ENCODE measurements at regions not wholly inside any gene's neighbourhood (a gene's known extent, or its start where the extent isn't known, plus 50 kb on each side); places are given as distances from the start of the nearest gene placed in this dataset.
"Not testable (repeated sequence)": the region's sequence is repeated elsewhere in the genome, so short reads cannot be mapped to it uniquely, and the experiment has no call there.

DNA sequence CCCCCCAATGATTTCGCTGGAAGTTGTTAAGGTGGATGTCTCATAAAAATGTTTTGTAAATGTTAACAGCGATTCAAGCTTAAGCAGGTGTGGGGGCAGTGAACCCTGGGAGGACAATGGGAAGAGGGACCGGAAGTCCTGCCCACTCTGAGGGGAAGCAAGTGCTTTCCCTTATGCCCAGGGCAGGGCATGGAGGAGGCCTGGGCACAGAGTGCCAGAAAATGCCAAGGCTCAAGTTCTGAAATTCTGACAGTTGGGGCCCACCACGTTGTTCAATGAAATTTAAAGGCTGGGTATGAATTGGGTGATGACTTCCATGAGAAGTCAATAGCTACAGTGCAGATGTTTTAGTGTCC is 132.7 kb upstream of the SALL4 start:
- Histone ChIP-seq H3K9me3 (ENCODE audit: control insufficient read depth in 2 of 2, low read length in 2 of 2) (no peaks in the 10 kb centered on the region), H3K27ac (ENCODE audit: low read depth in 2 of 2, low read length in 2 of 2) (no peak overlapping the region), H3K36me3 (ENCODE audit: control insufficient read depth in 2 of 2, insufficient read depth in 2 of 2, low read length in 2 of 2) (no peaks in the 10 kb centered on the region), H3K4me3 (ENCODE audit: low read length in 2 of 2) (no peak overlapping the region), H3K9ac (ENCODE audit: low read depth in 1 of 2, low read length in 2 of 2) (no peak overlapping the region), H3K4me1 (ENCODE audit: control insufficient read depth in 2 of 2, insufficient read depth in 2 of 2, low read length in 2 of 2) (peaks cover 0 to 6% of the 10 kb centered on the region in 2 donors), H3K27me3 (ENCODE audit: control insufficient read depth in 2 of 2, insufficient read depth in 2 of 2, low read length in 2 of 2) (no peaks in the 10 kb centered on the region)

DNA sequence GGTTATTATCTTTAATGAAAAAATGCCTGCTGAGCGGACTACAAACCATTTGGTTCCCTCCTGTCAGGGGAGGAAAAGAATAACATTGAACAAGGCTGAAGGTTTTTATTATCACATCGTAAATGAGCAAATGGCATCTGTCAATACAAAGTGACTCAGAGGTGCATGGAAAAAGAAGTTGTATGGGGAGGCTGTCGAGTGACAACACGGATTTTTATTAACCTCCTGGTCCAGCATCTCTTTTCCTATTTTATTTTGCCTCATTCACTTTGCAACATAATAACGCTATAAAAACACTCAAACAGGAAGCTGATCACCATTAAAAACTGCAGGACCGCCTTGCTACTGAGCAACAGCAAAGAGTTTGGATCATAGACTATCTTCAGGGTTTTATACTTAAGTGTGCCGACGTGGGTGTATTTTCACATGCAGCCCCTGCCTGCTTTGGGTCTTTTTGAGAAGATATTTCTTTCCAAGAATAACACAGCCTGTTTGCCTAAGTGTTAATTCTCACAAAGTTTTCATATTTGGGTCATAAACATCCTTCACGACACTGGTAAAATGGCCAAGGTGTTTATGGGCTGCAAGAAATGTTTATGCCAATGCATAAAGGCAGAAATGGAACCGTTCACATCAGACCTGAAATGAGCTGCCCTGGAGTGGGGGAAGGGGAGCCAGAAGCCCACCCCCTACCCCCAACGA is 132.1 kb upstream of the SALL4 start:
- Histone ChIP-seq H3K36me3 (ENCODE audit: control insufficient read depth in 2 of 2, insufficient read depth in 2 of 2, low read length in 2 of 2) (no peaks in the 10 kb centered on the region), H3K9ac (ENCODE audit: low read depth in 1 of 2, low read length in 2 of 2) (no peak overlapping the region), H3K4me3 (ENCODE audit: low read length in 2 of 2) (no peak overlapping the region), H3K4me1 (ENCODE audit: control insufficient read depth in 2 of 2, insufficient read depth in 2 of 2, low read length in 2 of 2) (peaks cover 0 to 6% of the 10 kb centered on the region in 2 donors), H3K9me3 (ENCODE audit: control insufficient read depth in 2 of 2, low read length in 2 of 2) (no peaks in the 10 kb centered on the region), H3K27me3 (ENCODE audit: control insufficient read depth in 2 of 2, insufficient read depth in 2 of 2, low read length in 2 of 2) (no peaks in the 10 kb centered on the region), H3K27ac (ENCODE audit: low read depth in 2 of 2, low read length in 2 of 2) (no peak overlapping the region)

DNA sequence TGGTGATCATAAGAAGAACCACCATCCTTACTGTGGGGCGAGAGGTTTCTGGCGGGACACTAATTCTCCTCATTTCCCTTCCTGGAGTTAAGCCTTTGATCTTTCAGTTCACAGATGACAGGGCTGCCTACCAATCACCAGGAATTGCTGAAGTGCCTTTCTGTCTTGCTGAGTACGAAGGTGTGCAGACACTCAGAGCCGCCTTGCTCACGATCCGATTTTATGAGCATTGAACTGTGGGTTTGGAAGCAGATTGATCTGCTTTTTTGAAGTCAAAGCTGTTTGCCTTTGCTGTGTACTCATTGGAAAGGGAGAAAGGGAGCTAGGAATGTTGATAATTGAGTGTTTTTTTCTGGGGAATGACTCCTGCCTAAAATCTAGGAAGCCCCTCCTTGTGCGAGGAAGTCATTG is 129.1 kb upstream of the SALL4 start:
- Histone ChIP-seq H3K4me1 (ENCODE audit: control insufficient read depth in 2 of 2, insufficient read depth in 2 of 2, low read length in 2 of 2) (peaks cover 0 to 6% of the 10 kb centered on the region in 2 donors), H3K9me3 (ENCODE audit: control insufficient read depth in 2 of 2, low read length in 2 of 2) (no peaks in the 10 kb centered on the region), H3K4me3 (ENCODE audit: low read length in 2 of 2) (no peak overlapping the region), H3K27me3 (ENCODE audit: control insufficient read depth in 2 of 2, insufficient read depth in 2 of 2, low read length in 2 of 2) (no peaks in the 10 kb centered on the region), H3K9ac (ENCODE audit: low read depth in 1 of 2, low read length in 2 of 2) (no peak overlapping the region), H3K27ac (ENCODE audit: low read depth in 2 of 2, low read length in 2 of 2) (no peak overlapping the region), H3K36me3 (ENCODE audit: control insufficient read depth in 2 of 2, insufficient read depth in 2 of 2, low read length in 2 of 2) (no peaks in the 10 kb centered on the region)

DNA sequence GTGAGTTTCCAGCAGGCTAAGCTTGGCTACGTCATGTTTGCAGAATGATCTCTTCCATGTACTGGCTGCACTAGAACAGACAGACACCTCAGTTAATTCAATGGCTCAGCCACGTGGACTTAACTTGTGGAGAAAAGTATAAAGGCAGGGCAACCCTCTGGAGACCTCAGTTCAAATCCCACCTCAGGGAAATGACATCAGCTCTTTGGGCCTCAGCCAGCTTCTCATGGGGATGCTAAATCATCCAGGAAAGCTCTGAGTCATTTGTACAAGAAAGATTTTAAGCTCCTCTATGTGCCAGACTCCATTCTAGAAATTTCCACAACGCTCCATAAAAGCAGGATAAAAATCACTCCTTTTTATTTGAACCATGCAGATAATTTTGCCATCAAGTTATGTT is 128.5 kb upstream of the SALL4 start:
- Histone ChIP-seq H3K27me3 (ENCODE audit: control insufficient read depth in 2 of 2, insufficient read depth in 2 of 2, low read length in 2 of 2) (no peaks in the 10 kb centered on the region), H3K9me3 (ENCODE audit: control insufficient read depth in 2 of 2, low read length in 2 of 2) (no peaks in the 10 kb centered on the region), H3K4me3 (ENCODE audit: low read length in 2 of 2) (no peak overlapping the region), H3K27ac (ENCODE audit: low read depth in 2 of 2, low read length in 2 of 2) (no peak overlapping the region), H3K36me3 (ENCODE audit: control insufficient read depth in 2 of 2, insufficient read depth in 2 of 2, low read length in 2 of 2) (no peaks in the 10 kb centered on the region), H3K4me1 (ENCODE audit: control insufficient read depth in 2 of 2, insufficient read depth in 2 of 2, low read length in 2 of 2) (peaks cover 0 to 6% of the 10 kb centered on the region in 2 donors), H3K9ac (ENCODE audit: low read depth in 1 of 2, low read length in 2 of 2) (no peak overlapping the region)

DNA sequence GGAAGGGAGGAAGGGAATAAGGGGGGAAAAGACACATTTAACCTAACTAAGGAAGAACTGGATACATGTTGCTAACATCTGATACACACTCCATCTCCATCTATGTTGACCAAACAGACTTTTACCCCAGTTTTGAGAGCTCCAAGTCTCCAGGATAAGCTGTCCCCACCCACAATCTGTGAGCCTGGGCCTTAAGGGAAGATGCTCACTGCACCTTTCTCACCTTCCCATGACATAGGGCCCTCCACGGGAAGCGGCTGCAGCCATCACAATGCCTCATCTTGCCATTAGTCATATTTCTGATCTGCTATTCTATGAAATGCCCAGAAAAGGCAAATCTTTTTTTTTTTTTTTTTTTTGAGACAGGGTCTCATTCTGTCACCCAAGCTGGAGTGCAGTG is 126.6 kb upstream of the SALL4 start:
- Histone ChIP-seq H3K4me3 (ENCODE audit: low read length in 2 of 2) (no peak overlapping the region), H3K9ac (ENCODE audit: low read depth in 1 of 2, low read length in 2 of 2) (no peak overlapping the region), H3K27me3 (ENCODE audit: control insufficient read depth in 2 of 2, insufficient read depth in 2 of 2, low read length in 2 of 2) (no peaks in the 10 kb centered on the region)

DNA sequence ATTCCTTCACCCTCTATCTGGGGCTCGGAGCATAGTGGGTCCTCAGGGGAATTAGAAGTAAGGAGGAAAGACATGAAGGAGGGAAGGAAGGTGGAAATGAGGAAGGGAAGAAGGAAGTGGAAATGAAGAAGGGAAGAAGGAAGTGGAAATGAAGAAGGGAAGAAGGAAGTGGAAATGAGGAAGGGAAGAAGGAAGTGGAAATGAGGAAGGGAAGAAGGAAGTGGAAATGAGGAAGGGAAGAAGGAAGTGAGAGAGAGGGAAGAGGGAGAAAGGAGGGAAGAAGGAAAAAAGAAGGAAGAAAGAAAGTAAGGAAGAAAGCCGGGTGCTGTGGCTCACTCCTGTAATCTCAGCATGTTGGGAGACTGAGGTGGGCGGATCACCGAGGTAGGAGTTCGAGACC is 125.6 kb upstream of the SALL4 start:
- not testable (repeated sequence) for H3K4me1 ChIP-seq (ENCODE audit: control insufficient read depth in 2 of 2, insufficient read depth in 2 of 2, low read length in 2 of 2); H3K4me3 ChIP-seq (ENCODE audit: low read length in 2 of 2); H3K36me3 ChIP-seq (ENCODE audit: control insufficient read depth in 2 of 2, insufficient read depth in 2 of 2, low read length in 2 of 2); H3K9me3 ChIP-seq (ENCODE audit: control insufficient read depth in 2 of 2, low read length in 2 of 2); H3K9ac ChIP-seq (ENCODE audit: low read depth in 1 of 2, low read length in 2 of 2); H3K27me3 ChIP-seq (ENCODE audit: control insufficient read depth in 2 of 2, insufficient read depth in 2 of 2, low read length in 2 of 2); H3K27ac ChIP-seq (ENCODE audit: low read depth in 2 of 2, low read length in 2 of 2)

More for the DNA sequence above, 126.6 kb upstream of the SALL4 start:
- Histone ChIP-seq H3K4me1 (ENCODE audit: control insufficient read depth in 2 of 2, insufficient read depth in 2 of 2, low read length in 2 of 2) (no peaks in the 10 kb centered on the region), H3K27ac (ENCODE audit: low read depth in 2 of 2, low read length in 2 of 2) (no peak overlapping the region), H3K9me3 (ENCODE audit: control insufficient read depth in 2 of 2, low read length in 2 of 2) (no peaks in the 10 kb centered on the region), H3K36me3 (ENCODE audit: control insufficient read depth in 2 of 2, insufficient read depth in 2 of 2, low read length in 2 of 2) (no peaks in the 10 kb centered on the region)

DNA sequence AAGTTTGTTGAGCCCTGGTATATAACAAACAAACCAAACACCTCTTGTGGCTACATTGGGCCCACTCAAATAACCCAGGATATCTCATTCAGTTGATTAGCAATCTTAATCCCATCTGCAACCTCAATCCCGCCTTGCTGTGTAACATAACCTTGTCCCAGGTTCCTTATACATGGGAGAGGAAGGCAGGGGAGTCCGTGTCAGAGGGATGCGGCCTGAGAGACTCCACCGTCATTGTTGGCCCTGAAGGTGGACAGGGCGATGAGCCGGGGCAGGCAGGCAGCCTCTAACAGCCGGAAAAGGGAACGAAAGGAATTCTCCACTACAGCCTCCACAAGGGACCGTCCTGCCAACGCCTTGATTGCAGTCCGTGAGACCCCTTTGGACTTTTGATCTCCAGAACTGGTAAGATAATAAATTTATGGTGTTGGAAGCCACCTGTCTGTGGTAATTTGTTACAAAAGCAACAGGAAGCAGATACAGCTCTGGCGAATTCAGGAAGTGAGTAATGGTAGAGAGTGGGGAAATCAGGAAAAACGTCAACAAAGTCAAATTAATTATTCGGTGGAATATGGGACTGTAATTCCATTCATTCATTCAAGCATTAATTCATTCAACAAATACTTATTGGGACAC is 124.5 kb upstream of the SALL4 start:
- Histone ChIP-seq H3K36me3 (ENCODE audit: control insufficient read depth in 2 of 2, insufficient read depth in 2 of 2, low read length in 2 of 2) (no peaks in the 10 kb centered on the region), H3K9me3 (ENCODE audit: control insufficient read depth in 2 of 2, low read length in 2 of 2) (no peaks in the 10 kb centered on the region), H3K4me3 (ENCODE audit: low read length in 2 of 2) (no peak overlapping the region), H3K4me1 (ENCODE audit: control insufficient read depth in 2 of 2, insufficient read depth in 2 of 2, low read length in 2 of 2) (no peaks in the 10 kb centered on the region), H3K27ac (ENCODE audit: low read depth in 2 of 2, low read length in 2 of 2) (no peak overlapping the region), H3K9ac (ENCODE audit: low read depth in 1 of 2, low read length in 2 of 2) (no peak overlapping the region), H3K27me3 (ENCODE audit: control insufficient read depth in 2 of 2, insufficient read depth in 2 of 2, low read length in 2 of 2) (no peaks in the 10 kb centered on the region)

DNA sequence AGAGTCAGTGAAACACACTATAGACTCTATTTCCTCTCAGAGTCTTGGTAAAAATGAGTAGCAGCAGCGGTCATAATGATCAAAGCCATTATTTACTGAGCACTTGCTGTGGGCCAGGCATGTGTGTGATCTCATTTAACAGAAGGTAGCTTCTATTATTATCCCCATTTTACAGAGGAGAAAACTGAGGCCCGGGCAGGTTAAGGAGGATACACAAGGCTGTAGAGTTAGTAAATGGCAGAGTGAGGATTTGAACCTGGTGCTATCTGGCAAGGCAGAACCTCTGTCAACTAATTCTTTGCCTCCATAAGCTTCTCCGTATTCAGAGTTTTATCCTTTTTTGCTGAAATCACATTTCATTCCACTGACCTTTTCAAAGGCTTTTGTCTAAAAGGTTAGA is 122.2 kb upstream of the SALL4 start:
- Histone ChIP-seq H3K9ac (ENCODE audit: low read depth in 1 of 2, low read length in 2 of 2) (no peak overlapping the region), H3K4me3 (ENCODE audit: low read length in 2 of 2) (no peak overlapping the region), H3K27ac (ENCODE audit: low read depth in 2 of 2, low read length in 2 of 2) (no peak overlapping the region), H3K36me3 (ENCODE audit: control insufficient read depth in 2 of 2, insufficient read depth in 2 of 2, low read length in 2 of 2) (no peaks in the 10 kb centered on the region), H3K9me3 (ENCODE audit: control insufficient read depth in 2 of 2, low read length in 2 of 2) (no peaks in the 10 kb centered on the region), H3K27me3 (ENCODE audit: control insufficient read depth in 2 of 2, insufficient read depth in 2 of 2, low read length in 2 of 2) (no peaks in the 10 kb centered on the region), H3K4me1 (ENCODE audit: control insufficient read depth in 2 of 2, insufficient read depth in 2 of 2, low read length in 2 of 2) (no peaks in the 10 kb centered on the region)

DNA sequence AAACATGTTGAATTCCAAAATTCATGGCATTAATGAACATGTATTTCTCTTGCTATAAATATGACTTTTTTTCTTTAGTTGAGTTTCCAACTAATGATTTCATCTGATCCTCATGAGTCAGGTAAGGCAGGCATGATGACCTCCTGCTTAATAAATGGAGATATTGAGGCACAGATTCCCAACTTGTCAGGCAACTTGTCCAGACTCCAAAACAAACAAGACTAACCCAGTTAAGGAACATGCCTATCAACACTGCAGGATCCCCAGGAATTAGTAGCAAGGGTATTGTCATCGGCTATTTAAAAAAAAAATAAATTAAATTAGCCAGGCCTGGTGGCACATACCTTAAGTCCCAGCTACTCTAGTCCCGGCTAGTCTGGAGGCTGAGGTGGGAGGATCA is 121.3 kb upstream of the SALL4 start:
- no peaks in the 10 kb centered on the region for H3K4me1 ChIP-seq (ENCODE audit: control insufficient read depth in 2 of 2, insufficient read depth in 2 of 2, low read length in 2 of 2)
- H3K27ac ChIP-seq (ENCODE audit: low read depth in 2 of 2, low read length in 2 of 2): no peak overlapping the region
- H3K9me3 ChIP-seq (ENCODE audit: control insufficient read depth in 2 of 2, low read length in 2 of 2): no peaks in the 10 kb centered on the region
- H3K9ac ChIP-seq (ENCODE audit: low read depth in 1 of 2, low read length in 2 of 2): no peak overlapping the region
- no peaks in the 10 kb centered on the region for H3K36me3 ChIP-seq (ENCODE audit: control insufficient read depth in 2 of 2, insufficient read depth in 2 of 2, low read length in 2 of 2)
- no peaks in the 10 kb centered on the region for H3K27me3 ChIP-seq (ENCODE audit: control insufficient read depth in 2 of 2, insufficient read depth in 2 of 2, low read length in 2 of 2)
- H3K4me3 ChIP-seq (ENCODE audit: low read length in 2 of 2): no peak overlapping the region

DNA sequence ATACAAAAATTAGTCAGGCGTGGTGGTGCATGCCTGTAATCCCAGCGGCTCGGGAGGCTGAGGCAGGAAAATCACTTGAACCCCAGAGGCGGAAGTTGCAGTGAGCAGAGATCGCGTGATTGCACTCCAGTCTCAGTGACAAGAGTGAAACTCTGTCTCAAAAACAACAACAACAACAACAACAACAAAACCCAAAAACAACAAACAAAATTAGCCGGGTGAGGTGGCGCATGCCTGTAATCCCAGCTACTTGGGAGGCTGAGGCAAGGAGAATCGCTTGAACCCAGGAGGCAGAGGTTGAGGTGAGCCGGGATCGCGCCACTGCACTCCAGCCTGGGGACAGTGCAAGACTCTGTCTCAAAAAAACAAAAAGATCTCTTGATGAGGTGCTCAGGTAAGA is 120.5 kb upstream of the SALL4 start:
- H3K9me3 ChIP-seq (ENCODE audit: control insufficient read depth in 2 of 2, low read length in 2 of 2); H3K27ac ChIP-seq (ENCODE audit: low read depth in 2 of 2, low read length in 2 of 2); H3K9ac ChIP-seq (ENCODE audit: low read depth in 1 of 2, low read length in 2 of 2); H3K27me3 ChIP-seq (ENCODE audit: control insufficient read depth in 2 of 2, insufficient read depth in 2 of 2, low read length in 2 of 2); H3K36me3 ChIP-seq (ENCODE audit: control insufficient read depth in 2 of 2, insufficient read depth in 2 of 2, low read length in 2 of 2); H3K4me3 ChIP-seq (ENCODE audit: low read length in 2 of 2); H3K4me1 ChIP-seq (ENCODE audit: control insufficient read depth in 2 of 2, insufficient read depth in 2 of 2, low read length in 2 of 2): not testable (repeated sequence)

All from mucosa of rectum (tissue), 2 donors.